ENCODE measurements at regions not wholly inside any gene's neighbourhood (a gene's known extent, or its start where the extent isn't known, plus 50 kb on each side); places are given as distances from the start of the nearest gene placed in this dataset.

DNA sequence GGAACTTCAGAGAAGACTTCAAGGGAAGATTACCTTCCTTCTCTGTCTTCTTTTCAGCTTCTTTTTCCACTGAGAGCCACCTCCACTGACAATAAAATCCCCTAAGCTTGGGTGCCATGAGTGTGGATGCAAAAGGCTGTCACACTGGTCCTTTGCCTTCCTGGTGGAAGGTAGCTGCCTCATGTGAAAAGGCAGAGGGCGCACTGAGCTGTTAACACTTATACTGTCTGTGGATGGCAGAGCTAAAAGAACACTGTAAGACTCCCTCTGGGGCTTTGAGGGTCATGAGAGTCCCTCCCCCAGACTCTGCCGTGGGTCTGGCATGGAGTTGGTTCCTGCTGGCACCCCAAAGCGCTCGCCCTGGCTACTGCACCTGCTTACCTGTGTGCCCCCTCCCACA is 536.7 kb upstream of the IMPG1 start:
- Mint-ChIP-seq H3K9me3 (peaks cover 20% of the 10 kb centered on the region), H3K4me1 (ENCODE audit: low read depth) (no peaks in the 10 kb centered on the region), H3K36me3 (ENCODE audit: low read depth) (no peaks in the 10 kb centered on the region), H3K4me3 (no peak overlapping the region), H3K27ac (no peak overlapping the region), H3K27me3 (ENCODE audit: insufficient read depth) (no peaks in the 10 kb centered on the region)
- TF ChIP-seq, protein P1, sequence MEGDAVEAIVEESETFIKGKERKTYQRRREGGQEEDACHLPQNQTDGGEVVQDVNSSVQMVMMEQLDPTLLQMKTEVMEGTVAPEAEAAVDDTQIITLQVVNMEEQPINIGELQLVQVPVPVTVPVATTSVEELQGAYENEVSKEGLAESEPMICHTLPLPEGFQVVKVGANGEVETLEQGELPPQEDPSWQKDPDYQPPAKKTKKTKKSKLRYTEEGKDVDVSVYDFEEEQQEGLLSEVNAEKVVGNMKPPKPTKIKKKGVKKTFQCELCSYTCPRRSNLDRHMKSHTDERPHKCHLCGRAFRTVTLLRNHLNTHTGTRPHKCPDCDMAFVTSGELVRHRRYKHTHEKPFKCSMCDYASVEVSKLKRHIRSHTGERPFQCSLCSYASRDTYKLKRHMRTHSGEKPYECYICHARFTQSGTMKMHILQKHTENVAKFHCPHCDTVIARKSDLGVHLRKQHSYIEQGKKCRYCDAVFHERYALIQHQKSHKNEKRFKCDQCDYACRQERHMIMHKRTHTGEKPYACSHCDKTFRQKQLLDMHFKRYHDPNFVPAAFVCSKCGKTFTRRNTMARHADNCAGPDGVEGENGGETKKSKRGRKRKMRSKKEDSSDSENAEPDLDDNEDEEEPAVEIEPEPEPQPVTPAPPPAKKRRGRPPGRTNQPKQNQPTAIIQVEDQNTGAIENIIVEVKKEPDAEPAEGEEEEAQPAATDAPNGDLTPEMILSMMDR (IDR thresholded peaks at IDR 0.05), result no peak
- no peak for DNase-seq

DNA sequence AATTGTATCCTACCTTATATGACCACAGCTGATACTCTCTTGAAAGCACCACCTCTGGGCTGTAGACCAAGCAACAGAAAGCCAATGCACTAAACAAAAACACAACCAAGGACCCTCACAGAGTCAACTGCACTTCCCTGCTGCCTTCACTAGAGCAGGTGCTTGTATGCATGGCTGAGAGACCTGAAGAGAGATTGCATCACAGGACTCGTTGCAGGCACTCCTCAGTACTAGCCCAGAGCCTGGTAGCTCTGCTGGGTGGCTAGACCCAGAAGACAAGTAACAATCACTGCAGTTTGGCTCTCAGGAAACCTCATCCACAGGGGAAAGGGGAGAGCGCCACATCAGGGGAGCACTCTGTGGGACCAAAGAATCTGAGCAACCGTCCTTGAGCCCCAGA is 521.6 kb upstream of the IMPG1 start:
- no peak for DNase-seq
- Mint-ChIP-seq H3K27me3 (ENCODE audit: insufficient read depth) (no peaks in the 10 kb centered on the region), H3K9me3 (peaks cover 16% of the 10 kb centered on the region), H3K27ac (no peak overlapping the region), H3K4me3 (no peak overlapping the region), H3K4me1 (ENCODE audit: low read depth) (no peaks in the 10 kb centered on the region), H3K36me3 (ENCODE audit: low read depth) (no peaks in the 10 kb centered on the region)
- TF ChIP-seq, protein P1 (IDR thresholded peaks at IDR 0.05), result no peak

DNA sequence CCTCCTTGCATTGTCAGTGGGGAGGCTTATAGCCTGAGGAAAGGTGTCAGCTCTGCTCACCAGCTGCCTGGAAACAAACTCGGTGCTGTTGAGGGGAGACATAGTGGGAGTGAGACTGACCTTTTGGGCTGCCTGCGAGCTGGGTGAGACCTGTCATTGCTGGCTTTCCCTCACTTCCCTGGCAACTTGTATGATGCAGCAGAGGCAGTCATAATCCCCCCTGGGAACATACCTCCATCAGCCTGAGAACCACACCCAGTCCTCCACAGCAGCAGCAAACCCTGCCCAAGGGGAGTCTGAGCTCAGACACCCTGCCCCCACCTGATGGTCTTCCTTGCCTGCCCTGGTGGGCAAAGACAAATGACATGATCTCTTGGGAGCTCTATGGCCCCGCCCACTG is 521.2 kb upstream of the IMPG1 start:
- no peak for DNase-seq
- Mint-ChIP-seq H3K4me1 (ENCODE audit: low read depth) (no peaks in the 10 kb centered on the region), H3K27ac (no peak overlapping the region), H3K27me3 (ENCODE audit: insufficient read depth) (no peaks in the 10 kb centered on the region), H3K4me3 (no peak overlapping the region), H3K36me3 (ENCODE audit: low read depth) (no peaks in the 10 kb centered on the region), H3K9me3 (peaks cover 16% of the 10 kb centered on the region)
- TF ChIP-seq, protein P1 (IDR thresholded peaks at IDR 0.05), result no peak

DNA sequence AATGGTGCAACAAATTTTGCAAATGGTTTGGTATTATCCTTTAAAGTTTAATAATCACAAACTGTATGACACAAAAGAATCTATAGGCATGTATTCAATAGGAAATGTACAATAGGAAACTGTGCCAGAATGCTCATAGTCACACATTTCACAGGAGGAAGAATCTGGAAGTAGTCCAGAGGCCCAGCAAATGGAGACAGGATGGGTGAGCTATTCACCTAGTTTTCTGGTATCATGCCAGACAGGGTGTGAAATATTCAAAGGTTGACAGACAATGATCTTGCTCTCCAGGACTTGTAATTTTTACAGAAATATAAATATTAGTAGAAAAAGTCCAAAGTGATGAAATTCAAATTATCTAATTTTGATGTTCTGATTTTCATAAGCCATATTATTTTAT is 520.1 kb upstream of the IMPG1 start:
- H3K4me3 Mint-ChIP-seq, result no peak overlapping the region
- no peak for DNase-seq

DNA sequence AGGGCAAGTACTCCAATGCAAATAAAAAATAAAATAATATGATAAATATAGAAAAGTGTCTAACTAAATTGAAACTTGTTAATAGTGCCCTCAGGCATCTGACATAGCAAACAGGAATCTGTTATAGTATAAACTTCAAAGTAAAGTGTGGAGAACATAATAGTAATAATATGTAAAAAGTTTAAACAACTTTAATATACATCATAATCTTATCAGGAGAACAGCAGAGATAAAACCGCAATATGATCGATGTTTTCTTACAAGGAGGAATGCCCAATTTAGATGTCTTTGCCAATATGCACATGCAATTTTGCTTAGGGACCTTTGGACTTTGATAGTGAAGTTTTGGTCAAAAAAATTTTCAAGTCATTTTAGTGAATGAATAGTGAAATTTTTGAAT is 514.8 kb upstream of the IMPG1 start:
- no peak for DNase-seq
- peaks cover 14% of the 10 kb centered on the region for H3K9me3 Mint-ChIP-seq
- TF ChIP-seq, protein P1 (IDR thresholded peaks at IDR 0.05), result no peak
- no peak overlapping the region for H3K27ac Mint-ChIP-seq
- no peak overlapping the region for H3K4me3 Mint-ChIP-seq
- H3K36me3 Mint-ChIP-seq (ENCODE audit: low read depth), result no peaks in the 10 kb centered on the region
- H3K4me1 Mint-ChIP-seq (ENCODE audit: low read depth), result no peaks in the 10 kb centered on the region
- no peaks in the 10 kb centered on the region; the same call in 1 of the 2 replicates for H3K27me3 Mint-ChIP-seq (ENCODE audit: insufficient read depth)

More for the DNA sequence above, 520.1 kb upstream of the IMPG1 start:
- H3K27me3 Mint-ChIP-seq (ENCODE audit: insufficient read depth), result no peaks in the 10 kb centered on the region
- H3K9me3 Mint-ChIP-seq, result peaks cover 16% of the 10 kb centered on the region
- no peaks in the 10 kb centered on the region for H3K4me1 Mint-ChIP-seq (ENCODE audit: low read depth)
- TF ChIP-seq, protein P1 (IDR thresholded peaks at IDR 0.05), result no peak
- H3K27ac Mint-ChIP-seq, result no peak overlapping the region
- H3K36me3 Mint-ChIP-seq (ENCODE audit: low read depth), result no peaks in the 10 kb centered on the region

DNA sequence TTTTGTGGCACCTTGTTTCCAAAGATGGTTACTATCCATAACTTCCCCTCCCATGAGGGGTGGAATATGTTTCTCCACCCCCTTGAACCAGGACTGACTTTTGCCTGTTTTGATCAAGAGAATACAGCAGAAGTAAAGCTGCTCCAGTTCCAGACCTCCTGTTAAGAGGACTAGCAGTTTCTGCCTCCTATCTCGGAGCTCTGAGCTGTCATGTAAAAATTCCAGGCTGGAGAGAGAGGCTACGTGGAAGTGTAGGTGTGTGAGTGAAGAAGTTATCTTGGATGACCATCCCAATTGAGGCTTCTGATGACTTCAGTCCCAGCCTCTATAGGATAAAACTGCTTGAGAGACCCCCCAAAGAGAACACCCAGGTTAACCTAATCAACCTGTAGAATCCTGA is 511.7 kb upstream of the IMPG1 start:
- Mint-ChIP-seq H3K4me1 (ENCODE audit: low read depth) (no peaks in the 10 kb centered on the region), H3K36me3 (ENCODE audit: low read depth) (no peaks in the 10 kb centered on the region), H3K9me3 (peaks cover 17% of the 10 kb centered on the region), H3K27me3 (ENCODE audit: insufficient read depth) (no peaks in the 10 kb centered on the region; the same call in 1 of the 2 replicates), H3K27ac (no peak overlapping the region), H3K4me3 (no peak overlapping the region)
- DNase-seq, result no peak
- TF ChIP-seq, protein P1 (IDR thresholded peaks at IDR 0.05), result no peak
